Pancreas (tissue), 10 donors: ENCODE measurements at regions not wholly inside any gene's neighbourhood (a gene's known extent, or its start where the extent isn't known, plus 50 kb on each side); places are given as distances from the start of the nearest gene placed in this dataset.

Experiments
- ATAC-seq, 4 donors: fragments of 200-7000 bp; cut with Tn5 transposase; one replicate each; pipeline versions ENCODE4 v1.8.0 to v1.9.1; 2020; ENCODE audit warnings: mild to moderate bottlenecking in 4 of 4, moderate library complexity in 4 of 4
- DNase-seq, 6 donors: peaks; one replicate each; pipeline ENCODE4 v3.0.0-alpha.2; 2020
- FAIRE-seq: peaks from 2 replicates; lab custom pipeline; 2012; peaks lifted over from hg19 to GRCh38; lab: Jason Lieb, UNC
- H3K27ac ChIP-seq, 4 donors: fragments of 200-600 bp; sonication (generic); 1 replicate in 3 of 4; 2 replicates in 1 of 4; pipeline versions ENCODE4 v1.5.0 to v1.8.0; 2020
- H3K27me3 ChIP-seq, 4 donors: fragments of 200-600 bp; one replicate each; pipeline ENCODE4 v1.8.0; 2021
- H3K36me3 ChIP-seq, 3 donors: fragments of 200-600 bp; sonication (generic) in 1 of 3; one replicate each; pipeline versions ENCODE4 v1.5.0 to v1.8.0; 2020 to 2021
- H3K4me1 ChIP-seq, 3 donors: fragments of 200-600 bp; one replicate each; pipeline ENCODE4 v1.8.0; 2021
- H3K4me3 ChIP-seq, 4 donors: fragments of 200-600 bp; sonication (generic) in 2 of 4; one replicate each; pipeline versions ENCODE4 v1.5.0 to v1.8.0; 2020 to 2021
- H3K9me3 ChIP-seq, 4 donors: fragments of 200-600 bp; one replicate each; pipeline ENCODE4 v1.8.0; 2021
- WGBS, 2 donors: extraction: QIAGEN DNeasy Blood & Tissue Kit; methylation state at CpG; one replicate each; pipeline ENCODE4 v1.1.7; 2013; 5-methylcytosine and 5-hydroxymethylcytosine counted together
- intact Hi-C, 3 donors: fragments of 100-400 bp; cut with DNase I; formaldehyde crosslinking; loops; one replicate each; pipeline versions ENCODE4 v1.11.1 to v1.14.2; 2022
- TF ChIP-seq, protein P1 (sequence below), 4 donors: fragments of 200-600 bp; sonication (generic) in 3 of 4; IDR thresholded peaks; one replicate each; pipeline versions ENCODE4 v1.5.0 to v1.8.0; 2021; ENCODE audit warnings: antibody characterized with exemption in 4 of 4
- donor health status: healthy with polysubstance abuse.
- donor health status: DM: no; HTN: no; CAD: no; lungs with moderate emphysema.
- donor health status: DM: no; HTN: no; CAD: no.
- donor health status: control.
- donor health status: control.
- donor health status: Bipolar disorder and iron deficiency.
- donor health status: DM: yes; HTN: yes; CAD: no.
- donor health status: DM: no; HTN: no; CAD: no.
- donor health status: DM: no; HTN: no; CAD: no.
- donor health status: DM: yes; HTN: yes; CAD: no.

- H3K36me3 ChIP-seq: no peaks in the 10 kb centered on the region
- no peak for FAIRE-seq
Measured at GRCh38 chr3:120524171-120524923, 71.8 kb upstream of the NDUFB4 start.

DNA sequence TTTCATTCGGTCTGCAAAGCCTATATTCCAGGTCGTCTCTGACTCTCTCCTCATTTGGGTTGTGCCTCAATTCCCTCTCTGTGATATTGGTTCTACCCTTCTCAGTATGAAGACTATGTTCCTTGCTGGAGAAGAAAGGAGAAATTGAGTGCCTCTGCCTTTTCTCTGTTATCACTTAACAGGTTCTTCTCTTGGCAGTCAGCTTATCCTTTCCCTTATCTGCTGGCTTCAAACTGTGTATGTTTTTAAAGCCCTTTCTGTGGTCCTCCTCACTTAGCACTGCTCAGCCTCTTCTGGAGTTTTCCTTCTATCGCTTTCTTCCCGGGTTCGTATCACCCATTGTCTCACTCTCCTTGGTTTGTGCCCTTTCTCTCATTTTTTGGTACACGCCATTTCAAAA is 65.3 kb upstream of the FSTL1 start:
- 31% methylated on average over 6 of the region's 6 CpGs for WGBS, 2 donors
- Histone ChIP-seq H3K27me3 (no peaks in the 10 kb centered on the region), H3K27ac (no peak overlapping the region), H3K36me3 (no peaks in the 10 kb centered on the region), H3K4me3 (no peak overlapping the region), H3K9me3 (no peaks in the 10 kb centered on the region), H3K4me1 (peaks cover 0 to 5% (median 0%) of the 10 kb centered on the region in 3 donors)
- intact Hi-C loops: no loop called here
- TF ChIP-seq, protein P1, sequence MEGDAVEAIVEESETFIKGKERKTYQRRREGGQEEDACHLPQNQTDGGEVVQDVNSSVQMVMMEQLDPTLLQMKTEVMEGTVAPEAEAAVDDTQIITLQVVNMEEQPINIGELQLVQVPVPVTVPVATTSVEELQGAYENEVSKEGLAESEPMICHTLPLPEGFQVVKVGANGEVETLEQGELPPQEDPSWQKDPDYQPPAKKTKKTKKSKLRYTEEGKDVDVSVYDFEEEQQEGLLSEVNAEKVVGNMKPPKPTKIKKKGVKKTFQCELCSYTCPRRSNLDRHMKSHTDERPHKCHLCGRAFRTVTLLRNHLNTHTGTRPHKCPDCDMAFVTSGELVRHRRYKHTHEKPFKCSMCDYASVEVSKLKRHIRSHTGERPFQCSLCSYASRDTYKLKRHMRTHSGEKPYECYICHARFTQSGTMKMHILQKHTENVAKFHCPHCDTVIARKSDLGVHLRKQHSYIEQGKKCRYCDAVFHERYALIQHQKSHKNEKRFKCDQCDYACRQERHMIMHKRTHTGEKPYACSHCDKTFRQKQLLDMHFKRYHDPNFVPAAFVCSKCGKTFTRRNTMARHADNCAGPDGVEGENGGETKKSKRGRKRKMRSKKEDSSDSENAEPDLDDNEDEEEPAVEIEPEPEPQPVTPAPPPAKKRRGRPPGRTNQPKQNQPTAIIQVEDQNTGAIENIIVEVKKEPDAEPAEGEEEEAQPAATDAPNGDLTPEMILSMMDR (IDR thresholded peaks at IDR 0.05): no peak
- DNase-seq: no peak
- no peak for FAIRE-seq
- ATAC-seq: no peak

More at GRCh38 chr3:120524171-120524923, 71.8 kb upstream of the NDUFB4 start:
- no peak overlapping the region for H3K27ac ChIP-seq
- H3K4me1 ChIP-seq: no peaks in the 10 kb centered on the region
- WGBS, 2 donors: 62 to 67% methylated on average over 5 of the region's 5 CpGs
- no peaks in the 10 kb centered on the region for H3K9me3 ChIP-seq
- DNase-seq: no peak
- TF ChIP-seq, protein P1 (IDR thresholded peaks at IDR 0.05): no peak
- no peak overlapping the region for H3K4me3 ChIP-seq
- no peaks in the 10 kb centered on the region for H3K27me3 ChIP-seq
- ATAC-seq: no peak
- intact Hi-C loops: no loop called here

DNA sequence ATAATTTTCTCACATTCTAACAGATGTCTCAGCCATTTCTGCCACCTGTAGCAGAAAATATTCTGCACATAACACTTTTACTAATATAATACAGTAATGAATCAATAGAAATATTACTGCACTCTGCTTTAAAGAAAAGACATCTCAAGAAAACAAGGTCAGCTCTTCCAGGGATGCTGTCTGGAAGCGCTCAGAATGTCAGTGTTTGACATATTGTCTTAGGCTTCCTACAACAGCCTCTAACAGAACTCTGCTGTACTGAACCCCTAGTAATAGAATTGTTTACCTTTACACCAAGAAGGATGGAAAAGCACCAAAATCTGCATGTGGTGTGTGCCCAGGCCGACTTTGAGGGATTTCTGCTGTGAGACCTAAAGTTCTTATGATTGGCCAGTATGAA is 61.9 kb upstream of the FSTL1 start:
- 65 to 72% methylated on average over 2 of the region's 2 CpGs for WGBS, 2 donors
- peaks cover 0 to 5% (median 0%) of the 10 kb centered on the region in 3 donors for H3K4me1 ChIP-seq
- H3K9me3 ChIP-seq: no peaks in the 10 kb centered on the region
- no peaks in the 10 kb centered on the region for H3K27me3 ChIP-seq
- intact Hi-C loops: no loop called here
- no peak for FAIRE-seq
- no peaks in the 10 kb centered on the region for H3K36me3 ChIP-seq
- H3K27ac ChIP-seq: no peak overlapping the region
- TF ChIP-seq, protein P1 (IDR thresholded peaks at IDR 0.05): no peak
- no peak for ATAC-seq
- no peak overlapping the region for H3K4me3 ChIP-seq
- DNase-seq: no peak

DNA sequence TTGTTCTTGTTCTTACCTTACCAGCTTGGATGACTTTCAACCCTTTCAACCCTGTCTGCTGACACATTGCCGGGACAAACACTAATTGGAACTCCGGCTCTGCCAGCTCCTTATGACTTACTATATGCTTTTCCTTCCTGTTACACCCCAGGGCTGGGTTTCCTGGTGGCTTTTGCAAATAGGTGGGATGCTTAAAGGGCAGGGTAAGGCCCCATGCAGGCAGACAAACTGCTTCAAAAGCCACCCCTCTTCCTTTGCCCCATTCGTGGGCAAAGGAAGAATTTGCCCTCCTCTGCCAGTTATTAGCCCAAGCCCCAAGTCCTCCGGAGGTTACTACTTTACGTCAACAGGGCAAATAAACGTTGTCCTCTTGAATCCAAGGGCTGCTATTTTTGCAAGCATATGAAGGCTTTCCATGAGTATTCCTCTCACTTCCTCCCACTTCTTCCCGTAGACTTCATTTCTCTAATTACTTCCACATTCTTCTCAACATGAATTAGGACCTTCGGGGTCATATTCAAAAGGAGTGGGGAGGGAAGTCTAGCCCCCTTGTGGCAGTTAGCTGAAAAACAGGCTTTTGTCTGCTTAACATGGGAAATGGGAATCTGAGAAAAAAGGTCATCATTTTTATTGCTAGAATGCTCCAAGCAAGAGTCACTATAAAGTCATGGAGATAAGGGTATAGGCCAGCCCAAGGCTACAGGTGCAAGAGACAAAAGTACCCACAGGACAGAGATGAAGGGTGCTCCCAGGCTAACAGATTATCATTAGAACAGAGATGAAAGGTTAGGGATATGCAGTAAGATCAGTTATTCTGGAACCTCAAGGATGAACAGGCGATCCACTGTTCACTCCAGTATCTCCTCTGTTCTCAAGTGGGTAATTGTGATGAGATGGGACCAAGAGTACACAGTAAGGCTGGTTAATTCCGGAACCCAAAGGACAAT is 56.3 kb upstream of the FSTL1 start:
- TF ChIP-seq, protein P1 (IDR thresholded peaks at IDR 0.05): peak; percentile 41 to 61 (median 46)
- peak in 3 of 4 donors; percentile 77 to 81 (median 79) for ATAC-seq
- DNase-seq: peak in 1 of 6 donors; percentile 26
- Histone ChIP-seq H3K36me3 (no peaks in the 10 kb centered on the region), H3K9me3 (no peaks in the 10 kb centered on the region), H3K4me3 (no peak overlapping the region), H3K27ac (no peak overlapping the region), H3K4me1 (no peaks in the 10 kb centered on the region), H3K27me3 (no peaks in the 10 kb centered on the region)
- 46 to 51% methylated on average over 10 of the region's 10 CpGs for WGBS, 2 donors
- no peak for FAIRE-seq
- intact Hi-C loops: no loop called here
